Stimulated activated CD4-positive, alpha-beta T cell treated with anti-CD3 and anti-CD28 coated beads, Interleukin-1b, Interleukin-23, amount 100 ng/mL, for 48 hours (primary cell): ENCODE measurements at regions not wholly inside any gene's neighbourhood (a gene's known extent, or its start where the extent isn't known, plus 50 kb on each side); places are given as distances from the start of the nearest gene placed in this dataset.

Experiments used
- DNase-seq: peaks from one replicate; pipeline ENCODE4 v3.0.0-alpha.2; 2020

GRCh38 chr3:168497183-168497582 lies 401.5 kb upstream of the GOLIM4 start:
- DNase-seq, result no peak

GRCh38 chr3:168495932-168496331 lies 400.2 kb upstream of the GOLIM4 start:
- DNase-seq, result no peak

- DNase-seq, result no peak
Measured at GRCh38 chr3:168495270-168495669, 399.5 kb upstream of the GOLIM4 start.

- DNase-seq, result no peak
Measured at GRCh38 chr3:168493412-168494205, 397.9 kb upstream of the GOLIM4 start.

GRCh38 chr3:168490981-168491380 lies 395.3 kb upstream of the GOLIM4 start:
- DNase-seq, result no peak

- no peak for DNase-seq
Measured at GRCh38 chr3:168489301-168489700, 393.6 kb upstream of the GOLIM4 start.

- no peak for DNase-seq
Measured at GRCh38 chr3:168485936-168486335, 390.2 kb upstream of the GOLIM4 start.

- DNase-seq, result no peak
Measured at GRCh38 chr3:168476360-168476980, 380.7 kb upstream of the GOLIM4 start.

- no peak for DNase-seq
Measured at GRCh38 chr3:168475704-168476103, 380.0 kb upstream of the GOLIM4 start.

GRCh38 chr3:168473334-168473890 lies 377.7 kb upstream of the GOLIM4 start:
- no peak for DNase-seq

GRCh38 chr3:168472783-168473182 lies 377.1 kb upstream of the GOLIM4 start:
- DNase-seq, result no peak

- DNase-seq, result no peak
Measured at GRCh38 chr3:168470380-168470779, 374.7 kb upstream of the GOLIM4 start.

GRCh38 chr3:168469436-168469835 lies 373.7 kb upstream of the GOLIM4 start:
- no peak for DNase-seq

- DNase-seq, result no peak
Measured at GRCh38 chr3:168467115-168467714, 371.5 kb upstream of the GOLIM4 start.

- no peak for DNase-seq
Measured at GRCh38 chr3:168461793-168462192, 366.1 kb upstream of the GOLIM4 start.

GRCh38 chr3:168459226-168459784 lies 363.6 kb upstream of the GOLIM4 start:
- DNase-seq, result no peak

GRCh38 chr3:168457954-168458539 lies 362.3 kb upstream of the GOLIM4 start:
- no peak for DNase-seq

- no peak for DNase-seq
Measured at GRCh38 chr3:168455814-168456213, 360.1 kb upstream of the GOLIM4 start.

- DNase-seq, result no peak
Measured at GRCh38 chr3:168453623-168454022, 357.9 kb upstream of the GOLIM4 start.

GRCh38 chr3:168443965-168444364 lies 348.2 kb upstream of the GOLIM4 start:
- no peak for DNase-seq

- no peak for DNase-seq
Measured at GRCh38 chr3:168442502-168442901, 346.8 kb upstream of the GOLIM4 start.

GRCh38 chr3:168436245-168436724 lies 340.6 kb upstream of the GOLIM4 start:
- DNase-seq, result no peak

GRCh38 chr3:168431491-168431890 lies 335.8 kb upstream of the GOLIM4 start:
- DNase-seq, result no peak
